Panc1 (cell line): ENCODE measurements at regions not wholly inside any gene's neighbourhood (a gene's known extent, or its start where the extent isn't known, plus 50 kb on each side); places are given as distances from the start of the nearest gene placed in this dataset.
A peak's percentile ranks its signal among the peaks of the same experiment; 100 is the strongest.

ENCODE experiments used
- ATAC-seq: fragments of 200-7000 bp; cut with Tn5 transposase; 2 replicates; pipeline ENCODE4 v1.9.1; 2020; ENCODE audit warnings: mild to moderate bottlenecking, moderate library complexity
- BruUV-seq: library from RNA; stranded (reverse); fragments of 400-500 nt; replicated peaks from 2 replicates; lab custom pipeline; 2021; lab: Mats Ljungman, UMichigan
- CTCF ChIA-PET: fragments of 300-600 bp; sonication (Branson Sonifier 250); formaldehyde crosslinking; loops from one replicate; lab custom pipeline; 2022; ENCODE audit warnings: antibody characterized with exemption; lab: Charles Lee
- POLR2A ChIA-PET: fragments of 300-600 bp; sonication (Branson Sonifier 250); formaldehyde crosslinking; loops from one replicate; lab custom pipeline; 2022; ENCODE audit warnings: antibody characterized with exemption; lab: Charles Lee
- DNase-seq: peaks from one replicate; pipeline ENCODE4 v3.0.0-alpha.2; 2010; ENCODE audit warnings: low read depth, low spot score
- H3K27ac ChIP-seq: 2 replicates; pipeline ENCODE4 v1.5.1; 2011; ENCODE audit warnings: mild to moderate bottlenecking, low read length, inconsistent platforms
- H3K27me3 ChIP-seq: fragments of 200-500 bp; sonication (Bioruptor generic); 2 replicates; pipeline ENCODE4 v1.6.0; 2014; ENCODE audit warnings: low read length, inconsistent platforms; ENCODE audit not compliant: control insufficient read depth, insufficient read depth
- H3K36me3 ChIP-seq: fragments of 200-500 bp; sonication (Bioruptor generic); 2 replicates; pipeline ENCODE4 v1.5.1; 2014; ENCODE audit warnings: inconsistent platforms, mild to moderate bottlenecking, low read length, moderate library complexity; ENCODE audit not compliant: control insufficient read depth, insufficient read depth
- H3K4me1 ChIP-seq: 2 replicates; pipeline ENCODE4 v1.5.1; 2011; ENCODE audit warnings: inconsistent platforms, mild to moderate bottlenecking, low read length, moderate library complexity; ENCODE audit not compliant: control insufficient read depth, insufficient read depth
- H3K4me3 ChIP-seq, 2 experiments: 2 replicates each; pipeline ENCODE4 v1.5.1; 2011 to 2012; ENCODE audit warnings: low read depth in 2 of 2, low read length in 2 of 2, mild to moderate bottlenecking in 2 of 2, inconsistent platforms in 1 of 2, moderate library complexity in 1 of 2
- H3K9me3 ChIP-seq: fragments of 200-500 bp; sonication (Bioruptor generic); 2 replicates; pipeline ENCODE4 v1.5.1; 2014; ENCODE audit warnings: low read depth, mild to moderate bottlenecking, inconsistent platforms, low read length, moderate library complexity; ENCODE audit not compliant: control insufficient read depth, insufficient read depth
- POLR2AphosphoS5 ChIP-seq: IDR thresholded peaks from 2 replicates; pipeline ENCODE4 v1.6.1; 2012; ENCODE audit warnings: mild to moderate bottlenecking, low read depth, low read length, moderate library complexity
- SIN3A ChIP-seq: IDR thresholded peaks from 2 replicates; pipeline ENCODE4 v1.6.1; 2012; ENCODE audit warnings: low read depth, mild to moderate bottlenecking, low read length, moderate library complexity, borderline replicate concordance; ENCODE audit not compliant: insufficient read depth
- TCF7L2 ChIP-seq: IDR thresholded peaks from 2 replicates; pipeline ENCODE4 v1.6.1; 2011; ENCODE audit warnings: mild to moderate bottlenecking, low read depth, low read length, inconsistent platforms
- in situ Hi-C: cut with HindIII; loops from 2 replicates; pipeline ENCODE4 v1.10.0; 2016; ENCODE audit warnings: low sequenced_read_pairs, low pct_unique_long_range_greater_than_20kb
- intact Hi-C: fragments of 100-400 bp; cut with micrococcal nuclease; formaldehyde crosslinking; loops from one replicate; pipeline ENCODE4 v1.10.0; 2022; ENCODE audit not compliant: unreplicated experiment
- TF ChIP-seq, protein P1 (sequence below), 2 experiments: IDR thresholded peaks; 2 replicates each; pipeline ENCODE4 v1.6.1; 2011 to 2012; ENCODE audit warnings: low read depth in 2 of 2, control low read depth in 1 of 2, low read length in 1 of 2, mild to moderate bottlenecking in 1 of 2, moderate library complexity in 1 of 2; ENCODE audit not compliant: insufficient read depth in 1 of 2
- TF ChIP-seq, protein P2 (sequence below): fragments of 450-650 bp; IDR thresholded peaks from 2 replicates; pipeline ENCODE4 v1.5.1; 2017; ENCODE audit warnings: mild to moderate bottlenecking

DNA sequence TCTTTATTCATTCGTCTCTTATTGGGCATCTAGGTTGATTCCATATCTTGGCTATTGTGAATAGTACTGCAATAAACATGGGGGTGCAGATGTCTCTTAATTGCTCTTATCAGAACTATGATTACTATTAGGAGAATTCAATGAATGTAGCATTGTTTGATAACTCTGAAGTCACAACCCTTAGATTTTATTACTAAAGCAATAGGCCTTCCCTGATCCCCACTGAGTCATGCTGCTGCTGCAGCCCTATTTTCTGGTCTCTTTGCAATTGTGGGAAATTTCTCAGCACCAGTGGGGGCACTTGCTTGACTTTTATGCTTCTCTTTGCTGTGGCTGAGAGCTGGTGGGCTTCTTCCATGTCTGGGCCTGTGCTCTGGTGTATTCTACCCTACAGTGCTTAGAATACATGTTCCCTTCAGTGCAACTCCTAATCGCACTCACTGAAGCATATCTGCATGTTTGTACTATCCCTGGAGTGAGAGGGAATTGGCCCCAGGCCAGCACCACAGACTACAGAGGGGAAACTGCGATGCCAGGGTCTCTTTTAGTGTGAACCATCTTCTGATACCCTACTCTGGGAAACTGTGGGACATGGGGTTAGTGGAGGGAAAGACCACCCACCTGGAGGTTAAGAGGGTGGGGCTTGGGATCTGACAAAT, 52.2 kb upstream of the ROR1 start:
- CTCF ChIA-PET: no interaction called here
- ATAC-seq (peak; percentile 64; the same call in 1 of the 2 replicates), DNase-seq (no peak)
- no TSS peak for BruUV-seq
- Histone ChIP-seq H3K4me3 (no peak overlapping the region), H3K27ac (peak overlapping the region; percentile 55; the same call in 1 of the 2 replicates), H3K9me3 (no peaks in the 10 kb centered on the region), H3K36me3 (no peaks in the 10 kb centered on the region), H3K27me3 (no peaks in the 10 kb centered on the region), H3K4me1 (peaks cover 13% of the 10 kb centered on the region)
- intact Hi-C loops: no loop called here
- TF ChIP-seq SIN3A (no peak), TCF7L2 (no peak), POLR2AphosphoS5 (no peak)
- TF ChIP-seq, protein P1, sequence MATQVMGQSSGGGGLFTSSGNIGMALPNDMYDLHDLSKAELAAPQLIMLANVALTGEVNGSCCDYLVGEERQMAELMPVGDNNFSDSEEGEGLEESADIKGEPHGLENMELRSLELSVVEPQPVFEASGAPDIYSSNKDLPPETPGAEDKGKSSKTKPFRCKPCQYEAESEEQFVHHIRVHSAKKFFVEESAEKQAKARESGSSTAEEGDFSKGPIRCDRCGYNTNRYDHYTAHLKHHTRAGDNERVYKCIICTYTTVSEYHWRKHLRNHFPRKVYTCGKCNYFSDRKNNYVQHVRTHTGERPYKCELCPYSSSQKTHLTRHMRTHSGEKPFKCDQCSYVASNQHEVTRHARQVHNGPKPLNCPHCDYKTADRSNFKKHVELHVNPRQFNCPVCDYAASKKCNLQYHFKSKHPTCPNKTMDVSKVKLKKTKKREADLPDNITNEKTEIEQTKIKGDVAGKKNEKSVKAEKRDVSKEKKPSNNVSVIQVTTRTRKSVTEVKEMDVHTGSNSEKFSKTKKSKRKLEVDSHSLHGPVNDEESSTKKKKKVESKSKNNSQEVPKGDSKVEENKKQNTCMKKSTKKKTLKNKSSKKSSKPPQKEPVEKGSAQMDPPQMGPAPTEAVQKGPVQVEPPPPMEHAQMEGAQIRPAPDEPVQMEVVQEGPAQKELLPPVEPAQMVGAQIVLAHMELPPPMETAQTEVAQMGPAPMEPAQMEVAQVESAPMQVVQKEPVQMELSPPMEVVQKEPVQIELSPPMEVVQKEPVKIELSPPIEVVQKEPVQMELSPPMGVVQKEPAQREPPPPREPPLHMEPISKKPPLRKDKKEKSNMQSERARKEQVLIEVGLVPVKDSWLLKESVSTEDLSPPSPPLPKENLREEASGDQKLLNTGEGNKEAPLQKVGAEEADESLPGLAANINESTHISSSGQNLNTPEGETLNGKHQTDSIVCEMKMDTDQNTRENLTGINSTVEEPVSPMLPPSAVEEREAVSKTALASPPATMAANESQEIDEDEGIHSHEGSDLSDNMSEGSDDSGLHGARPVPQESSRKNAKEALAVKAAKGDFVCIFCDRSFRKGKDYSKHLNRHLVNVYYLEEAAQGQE (IDR thresholded peaks at IDR 0.05; ENCODE audit: insufficient read depth in 1 of 2, low read depth in 2 of 2, low read length in 1 of 2): no peak
- TF ChIP-seq, protein P2, sequence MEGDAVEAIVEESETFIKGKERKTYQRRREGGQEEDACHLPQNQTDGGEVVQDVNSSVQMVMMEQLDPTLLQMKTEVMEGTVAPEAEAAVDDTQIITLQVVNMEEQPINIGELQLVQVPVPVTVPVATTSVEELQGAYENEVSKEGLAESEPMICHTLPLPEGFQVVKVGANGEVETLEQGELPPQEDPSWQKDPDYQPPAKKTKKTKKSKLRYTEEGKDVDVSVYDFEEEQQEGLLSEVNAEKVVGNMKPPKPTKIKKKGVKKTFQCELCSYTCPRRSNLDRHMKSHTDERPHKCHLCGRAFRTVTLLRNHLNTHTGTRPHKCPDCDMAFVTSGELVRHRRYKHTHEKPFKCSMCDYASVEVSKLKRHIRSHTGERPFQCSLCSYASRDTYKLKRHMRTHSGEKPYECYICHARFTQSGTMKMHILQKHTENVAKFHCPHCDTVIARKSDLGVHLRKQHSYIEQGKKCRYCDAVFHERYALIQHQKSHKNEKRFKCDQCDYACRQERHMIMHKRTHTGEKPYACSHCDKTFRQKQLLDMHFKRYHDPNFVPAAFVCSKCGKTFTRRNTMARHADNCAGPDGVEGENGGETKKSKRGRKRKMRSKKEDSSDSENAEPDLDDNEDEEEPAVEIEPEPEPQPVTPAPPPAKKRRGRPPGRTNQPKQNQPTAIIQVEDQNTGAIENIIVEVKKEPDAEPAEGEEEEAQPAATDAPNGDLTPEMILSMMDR: no peak
- in situ Hi-C loops: no loop called here
- POLR2A ChIA-PET: no interaction called here

DNA sequence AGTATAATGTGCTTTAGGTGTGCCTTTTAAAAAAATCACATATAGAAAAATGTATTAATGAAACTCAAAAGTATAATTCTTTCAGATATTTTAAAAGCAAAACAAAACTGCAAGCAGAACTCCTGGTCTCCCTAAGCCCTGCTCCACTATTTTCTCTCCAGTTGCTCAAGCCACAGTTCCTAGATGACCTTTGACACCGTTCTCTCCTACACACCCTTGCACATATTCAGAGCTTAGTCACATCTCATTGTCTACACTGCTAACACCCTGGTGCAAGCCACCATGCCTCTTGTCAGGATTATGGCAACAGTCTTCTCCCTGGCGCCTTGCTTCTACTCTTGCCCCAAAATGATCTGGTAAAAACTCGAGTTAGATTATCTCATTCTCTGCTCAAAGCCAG, 50.2 kb upstream of the ROR1 start:
- no peak for DNase-seq
- no peaks in the 10 kb centered on the region for H3K9me3 ChIP-seq
- in situ Hi-C loops: no loop called here
- intact Hi-C loops: no loop called here
- ChIA-PET POLR2A (no interaction called here), CTCF (no interaction called here)
- H3K27ac ChIP-seq: peak overlapping the region; percentile 60; the same call in 1 of the 2 replicates
- H3K36me3 ChIP-seq: no peaks in the 10 kb centered on the region
- no peak overlapping the region for H3K4me3 ChIP-seq
- peak; percentile 67 for ATAC-seq
- no peaks in the 10 kb centered on the region for H3K27me3 ChIP-seq
- no TSS peak for BruUV-seq
- TF ChIP-seq TCF7L2: no peak
- TF ChIP-seq, protein P1 (IDR thresholded peaks at IDR 0.05; ENCODE audit: insufficient read depth in 1 of 2, low read depth in 2 of 2, low read length in 1 of 2): no peak
- TF ChIP-seq, protein P2: no peak
- no peak for TF ChIP-seq SIN3A
- TF ChIP-seq POLR2AphosphoS5: no peak
- peaks cover 7% of the 10 kb centered on the region for H3K4me1 ChIP-seq
